Endothelial cell of umbilical vein (primary cell): ENCODE measurements at regions not wholly inside any gene's neighbourhood (a gene's known extent, or its start where the extent isn't known, plus 50 kb on each side); places are given as distances from the start of the nearest gene placed in this dataset.

Source experiments
- BruUV-seq: library from RNA; stranded (reverse); fragments of 400-500 nt; replicated peaks from 2 replicates; lab custom pipeline; 2021; lab: Mats Ljungman, UMichigan
- CTCF ChIA-PET: fragments of 300-600, 350-600 bp; sonication (Branson Sonifier 250); formaldehyde crosslinking; loops from one replicate; lab custom pipeline; 2021; ENCODE audit warnings: antibody characterized with exemption, inconsistent platforms; lab: Charles Lee
- POLR2A ChIA-PET: fragments of 300-600, 350-600 bp; sonication (Branson Sonifier 250); formaldehyde crosslinking; loops from one replicate; lab custom pipeline; 2021; ENCODE audit warnings: antibody characterized with exemption, inconsistent platforms; lab: Charles Lee
- DNase-seq: peaks from one replicate; pipeline ENCODE4 v3.0.0-alpha.2; 2011; ENCODE audit warnings: low read depth, low spot score
- FAIRE-seq: peaks from 2 replicates; lab custom pipeline; 2011; peaks lifted over from hg19 to GRCh38; lab: Jason Lieb, UNC
- H2AFZ ChIP-seq: 2 replicates; pipeline ENCODE4 v1.6.0; 2012; ENCODE audit warnings: low read depth, low read length, control low read depth, inconsistent platforms
- H3K27ac ChIP-seq: 2 replicates; pipeline ENCODE4 v1.5.1; 2011; ENCODE audit warnings: low read depth, mild to moderate bottlenecking, control low read depth, low read length, moderate library complexity; ENCODE audit not compliant: insufficient read depth
- H3K27me3 ChIP-seq, 2 experiments: 2 replicates each; pipeline versions ENCODE4 v1.6.0 to v1.6.1; 2011; ENCODE audit warnings: low read length in 2 of 2, mixed read lengths in 1 of 2; ENCODE audit not compliant: control insufficient read depth in 2 of 2, insufficient read depth in 2 of 2
- H3K36me3 ChIP-seq, 2 experiments: 2 replicates in 1 of 2; 3 replicates in 1 of 2; pipeline ENCODE4 v1.5.1; 2011; ENCODE audit warnings: low read length in 2 of 2, mild to moderate bottlenecking in 1 of 2, moderate library complexity in 1 of 2; ENCODE audit not compliant: control insufficient read depth in 2 of 2, insufficient read depth in 2 of 2; ENCODE audit errors: extremely low read depth in 1 of 2
- H3K4me1 ChIP-seq: 3 replicates; pipeline ENCODE4 v1.5.1; 2011; ENCODE audit warnings: mild to moderate bottlenecking, low read length; ENCODE audit not compliant: control insufficient read depth, insufficient read depth; ENCODE audit errors: extremely low read depth
- H3K4me2 ChIP-seq: 2 replicates; pipeline ENCODE4 v1.6.1; 2011; ENCODE audit warnings: low read length, control low read depth, mixed read lengths; ENCODE audit not compliant: insufficient read depth
- H3K4me3 ChIP-seq, 3 experiments: fragments of 200-600 bp in 1 of 3; sonication (generic), shearing (Covaris generic) in 1 of 3; replicated peaks in 1 of 3; 2 replicates each; pipeline ENCODE4 v1.5.1; 2011 to 2016; ENCODE audit warnings: control low read depth in 3 of 3, low read length in 3 of 3, mild to moderate bottlenecking in 2 of 3, inconsistent platforms in 1 of 3, low read depth in 1 of 3, moderate library complexity in 1 of 3; ENCODE audit not compliant: insufficient read depth in 1 of 3
- H3K79me2 ChIP-seq: 2 replicates; pipeline ENCODE4 v1.6.0; 2012; ENCODE audit warnings: low read length, inconsistent platforms; ENCODE audit not compliant: control insufficient read depth, insufficient read depth
- H3K9ac ChIP-seq: replicated peaks from 2 replicates; pipeline ENCODE3; 2011; ENCODE audit warnings: low read length, control low read depth; ENCODE audit not compliant: insufficient read depth; ENCODE audit errors: extremely low read depth
- H3K9me1 ChIP-seq: replicated peaks from 3 replicates; pipeline ENCODE4 v1.6.0; 2011; ENCODE audit warnings: mild to moderate bottlenecking, low read length; ENCODE audit not compliant: control insufficient read depth, insufficient read depth; ENCODE audit errors: extremely low read depth
- H3K9me3 ChIP-seq: replicated peaks from 2 replicates; pipeline ENCODE4 v1.5.1; 2012; ENCODE audit warnings: low read length, inconsistent platforms; ENCODE audit not compliant: control insufficient read depth, insufficient read depth
- H4K20me1 ChIP-seq: replicated peaks from 2 replicates; pipeline ENCODE3; 2011; ENCODE audit warnings: mild to moderate bottlenecking, low read length; ENCODE audit not compliant: control insufficient read depth, insufficient read depth; ENCODE audit errors: extremely low read depth
- EZH2 ChIP-seq: IDR thresholded peaks from 2 replicates; pipeline ENCODE4 v1.6.1; 2012; ENCODE audit warnings: borderline replicate concordance, low read depth, mild to moderate bottlenecking, moderate library complexity, low read length, inconsistent platforms; ENCODE audit not compliant: severe bottlenecking
- FOS ChIP-seq: IDR thresholded peaks from 2 replicates; pipeline ENCODE4 v1.6.1; 2011; ENCODE audit warnings: mild to moderate bottlenecking, low read length, moderate library complexity, borderline replicate concordance; ENCODE audit not compliant: insufficient read depth
- GATA2 ChIP-seq: IDR thresholded peaks from 2 replicates; pipeline ENCODE4 v1.7.0; 2011; ENCODE audit warnings: low read depth, mild to moderate bottlenecking, moderate library complexity, mixed read lengths, low read length; ENCODE audit not compliant: insufficient read length, insufficient read depth
- JUN ChIP-seq: IDR thresholded peaks from 2 replicates; pipeline ENCODE4 v1.6.1; 2011; ENCODE audit warnings: borderline replicate concordance, low read depth; ENCODE audit not compliant: insufficient read length, insufficient read depth
- MAX ChIP-seq: IDR thresholded peaks from 2 replicates; pipeline ENCODE4 v1.6.1; 2011; ENCODE audit not compliant: insufficient read depth, insufficient read length
- MYC ChIP-seq: IDR thresholded peaks from one replicate; pipeline ENCODE4 v1.6.1; 2011; ENCODE audit warnings: mild to moderate bottlenecking, low read depth, low read length
- POLR2A ChIP-seq: IDR thresholded peaks from 2 replicates; pipeline ENCODE4 v1.6.1; 2012; ENCODE audit warnings: low read depth, mild to moderate bottlenecking, control low read depth, low read length
- POLR2AphosphoS5 ChIP-seq: IDR thresholded peaks from 2 replicates; pipeline ENCODE4 v1.6.1; 2012; ENCODE audit warnings: low read depth, mild to moderate bottlenecking, control low read depth, low read length, moderate library complexity; ENCODE audit not compliant: insufficient read depth
- dilution Hi-C: fragments of 300-500 bp; cut with MboI; formaldehyde crosslinking; loops from one replicate; pipeline ENCODE4 v1.15.0; 2019; ENCODE audit warnings: low sequenced_read_pairs; ENCODE audit not compliant: extremely low pct_ligation_motif_present
- intact Hi-C: fragments of 100-400 bp; cut with micrococcal nuclease; formaldehyde crosslinking; loops from one replicate; pipeline ENCODE4 v1.10.0; 2022
- TF ChIP-seq, protein P1 (sequence below), 2 donors: IDR thresholded peaks; 1 replicate in 1 of 2; 2 replicates in 1 of 2; pipeline ENCODE4 v1.5.1; 2011; ENCODE audit warnings: low read length in 2 of 2, mild to moderate bottlenecking in 2 of 2, moderate library complexity in 2 of 2, control low read depth in 1 of 2, inconsistent platforms in 1 of 2, low read depth in 1 of 2; ENCODE audit not compliant: insufficient read depth in 1 of 2; ENCODE audit errors: extremely low read depth in 1 of 2

DNA sequence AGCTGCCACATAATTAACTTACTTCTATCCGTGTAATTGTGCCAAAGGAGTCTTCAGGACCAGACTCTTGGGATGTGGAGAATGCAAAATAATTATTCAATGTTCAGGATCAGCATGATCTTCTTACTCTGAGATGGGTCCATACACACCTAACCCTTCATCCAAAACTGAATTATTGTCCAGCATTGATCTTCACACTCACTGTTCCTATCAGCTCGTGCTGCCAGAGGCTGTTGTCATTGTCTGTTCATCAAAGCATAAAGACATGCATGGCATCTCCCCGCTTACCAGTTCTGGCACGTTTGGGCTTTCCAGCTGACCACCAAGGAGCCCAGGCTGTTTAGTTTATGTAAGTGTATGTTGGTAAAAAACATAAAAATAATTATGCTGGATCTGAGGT lies 1090.7 kb downstream of the DNAJB9 start:
- no peak overlapping the region for H2AFZ ChIP-seq
- no peaks in the 10 kb centered on the region for H3K4me1 ChIP-seq
- H3K4me3 ChIP-seq, result no peak overlapping the region
- CTCF ChIA-PET, result no interaction called here
- no peaks in the 10 kb centered on the region for H4K20me1 ChIP-seq
- H3K36me3 ChIP-seq, result no peaks in the 10 kb centered on the region
- no peaks in the 10 kb centered on the region for H3K9me3 ChIP-seq
- H3K27me3 ChIP-seq, result no peaks in the 10 kb centered on the region
- H3K27ac ChIP-seq, result no peak overlapping the region
- H3K9ac ChIP-seq, result no peak overlapping the region
- DNase-seq (no peak), FAIRE-seq (no peak)
- BruUV-seq, result no TSS peak
- intact Hi-C loops (no loop called here), dilution Hi-C loops (no loop called here)
- H3K9me1 ChIP-seq, result no peaks in the 10 kb centered on the region
- H3K4me2 ChIP-seq, result no peak overlapping the region
- no peaks in the 10 kb centered on the region for H3K79me2 ChIP-seq
- no peak for TF ChIP-seq FOS
- TF ChIP-seq, protein P1, sequence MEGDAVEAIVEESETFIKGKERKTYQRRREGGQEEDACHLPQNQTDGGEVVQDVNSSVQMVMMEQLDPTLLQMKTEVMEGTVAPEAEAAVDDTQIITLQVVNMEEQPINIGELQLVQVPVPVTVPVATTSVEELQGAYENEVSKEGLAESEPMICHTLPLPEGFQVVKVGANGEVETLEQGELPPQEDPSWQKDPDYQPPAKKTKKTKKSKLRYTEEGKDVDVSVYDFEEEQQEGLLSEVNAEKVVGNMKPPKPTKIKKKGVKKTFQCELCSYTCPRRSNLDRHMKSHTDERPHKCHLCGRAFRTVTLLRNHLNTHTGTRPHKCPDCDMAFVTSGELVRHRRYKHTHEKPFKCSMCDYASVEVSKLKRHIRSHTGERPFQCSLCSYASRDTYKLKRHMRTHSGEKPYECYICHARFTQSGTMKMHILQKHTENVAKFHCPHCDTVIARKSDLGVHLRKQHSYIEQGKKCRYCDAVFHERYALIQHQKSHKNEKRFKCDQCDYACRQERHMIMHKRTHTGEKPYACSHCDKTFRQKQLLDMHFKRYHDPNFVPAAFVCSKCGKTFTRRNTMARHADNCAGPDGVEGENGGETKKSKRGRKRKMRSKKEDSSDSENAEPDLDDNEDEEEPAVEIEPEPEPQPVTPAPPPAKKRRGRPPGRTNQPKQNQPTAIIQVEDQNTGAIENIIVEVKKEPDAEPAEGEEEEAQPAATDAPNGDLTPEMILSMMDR (IDR thresholded peaks at IDR 0.05; ENCODE audit: extremely low read depth in 1 of 2, insufficient read depth in 1 of 2, low read depth in 1 of 2, low read length in 2 of 2), result no peak
- no peak for TF ChIP-seq POLR2AphosphoS5
- TF ChIP-seq MYC, result no peak
- TF ChIP-seq GATA2, result no peak
- TF ChIP-seq POLR2A, result no peak
- TF ChIP-seq MAX, result no peak
- TF ChIP-seq JUN, result no peak
- TF ChIP-seq EZH2, result no peak
- POLR2A ChIA-PET, result no interaction called here
